Activated naive CD8-positive, alpha-beta T cell treated with anti-CD3 and anti-CD28 coated beads for 36 hours (primary cell): ENCODE measurements at regions not wholly inside any gene's neighbourhood (a gene's known extent, or its start where the extent isn't known, plus 50 kb on each side); places are given as distances from the start of the nearest gene placed in this dataset.
A peak's percentile ranks its signal among the peaks of the same experiment; 100 is the strongest.
"Not testable (repeated sequence)": the region's sequence is repeated elsewhere in the genome, so short reads cannot be mapped to it uniquely, and the experiment has no call there.

Source experiments
- DNase-seq: peaks from one replicate; pipeline ENCODE4 v3.0.0; 2021
- H3K27ac Mint-ChIP-seq: one replicate; pipeline ENCODE4 v1.8.0; 2022; ENCODE audit warnings: mild to moderate bottlenecking, moderate library complexity, mixed read lengths
- H3K27me3 Mint-ChIP-seq: one replicate; pipeline ENCODE4 v1.8.0; 2022; ENCODE audit warnings: mild to moderate bottlenecking, mixed read lengths
- H3K36me3 Mint-ChIP-seq: one replicate; pipeline ENCODE4 v1.8.0; 2021; ENCODE audit warnings: mild to moderate bottlenecking, mixed read lengths
- H3K4me1 Mint-ChIP-seq: one replicate; pipeline ENCODE4 v1.8.0; 2021; ENCODE audit warnings: mixed read lengths
- H3K4me3 Mint-ChIP-seq: one replicate; pipeline ENCODE4 v1.8.0; 2022; ENCODE audit warnings: mild to moderate bottlenecking, moderate library complexity, mixed read lengths
- H3K9me3 Mint-ChIP-seq: one replicate; pipeline ENCODE4 v1.8.0; 2022; ENCODE audit warnings: mixed read lengths

DNA sequence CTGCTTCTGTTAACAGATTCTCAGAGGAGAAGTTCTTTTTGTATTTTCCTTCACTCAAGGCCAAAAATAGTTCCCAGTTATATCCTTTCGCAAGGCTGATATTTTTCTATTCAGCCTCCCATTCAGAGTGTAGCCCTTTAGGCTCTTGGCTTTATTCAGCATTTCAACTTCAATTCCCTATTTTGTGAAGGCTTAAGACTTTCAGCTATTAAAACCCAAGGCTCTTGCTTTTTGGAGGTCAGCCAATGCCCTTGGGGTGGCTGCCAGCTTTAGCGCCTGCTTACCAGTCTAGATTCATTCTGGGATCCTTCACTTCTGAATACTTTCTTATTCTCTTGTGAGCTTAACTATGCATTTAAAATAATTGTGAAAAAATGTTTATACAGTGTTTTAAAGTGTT is 57.3 kb upstream of the ADGRA3 start:
- no peak overlapping the region for H3K4me3 Mint-ChIP-seq
- H3K27ac Mint-ChIP-seq, result no peak overlapping the region
- H3K27me3 Mint-ChIP-seq, result no peaks in the 10 kb centered on the region
- peaks cover 1% of the 10 kb centered on the region for H3K36me3 Mint-ChIP-seq
- DNase-seq, result no peak
- peaks cover 17% of the 10 kb centered on the region for H3K9me3 Mint-ChIP-seq
- no peaks in the 10 kb centered on the region for H3K4me1 Mint-ChIP-seq

DNA sequence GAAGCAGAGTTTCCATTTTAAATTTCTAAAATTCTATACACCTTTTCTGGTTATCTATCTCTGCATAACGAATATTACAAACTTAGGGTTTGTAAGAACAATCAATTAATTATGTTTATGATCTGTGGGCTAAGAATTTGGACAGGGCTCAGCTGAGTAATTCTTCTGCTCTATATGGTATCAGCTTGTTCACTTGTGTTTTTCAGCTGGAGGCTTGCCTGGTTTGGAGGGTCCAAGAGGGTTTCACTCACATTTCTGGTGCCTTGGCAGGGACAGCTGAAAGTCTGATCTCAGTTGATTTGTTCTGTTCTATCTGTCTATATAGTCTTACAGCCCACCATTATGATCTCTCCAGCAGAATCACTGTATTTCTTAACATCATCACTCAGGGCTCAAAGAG is 57.8 kb upstream of the ADGRA3 start:
- no peak for DNase-seq
- no peak overlapping the region for H3K27ac Mint-ChIP-seq
- no peak overlapping the region for H3K4me3 Mint-ChIP-seq
- H3K4me1 Mint-ChIP-seq, result no peaks in the 10 kb centered on the region
- H3K27me3 Mint-ChIP-seq, result no peaks in the 10 kb centered on the region
- peaks cover 1% of the 10 kb centered on the region for H3K36me3 Mint-ChIP-seq
- peaks cover 17% of the 10 kb centered on the region for H3K9me3 Mint-ChIP-seq

DNA sequence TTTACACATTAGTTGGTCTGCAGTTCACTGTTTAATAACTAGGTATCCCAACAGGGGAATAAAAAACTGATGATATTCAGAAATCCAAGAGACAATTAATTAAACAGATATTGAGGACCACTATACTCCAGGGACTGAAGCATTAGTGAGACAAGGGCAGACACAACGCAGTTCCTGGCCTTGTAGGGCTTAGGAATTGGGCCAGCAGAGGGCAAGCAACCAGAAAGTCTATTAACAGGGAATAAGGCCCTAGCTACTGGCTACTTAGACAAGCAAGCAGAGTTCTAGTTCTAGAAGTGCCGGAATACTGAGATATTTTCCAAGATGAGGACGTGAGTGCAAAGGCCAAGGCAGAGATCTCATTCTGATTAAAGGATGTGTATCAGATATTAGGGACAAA is 58.6 kb upstream of the ADGRA3 start:
- H3K27ac Mint-ChIP-seq, result no peak overlapping the region
- no peaks in the 10 kb centered on the region for H3K27me3 Mint-ChIP-seq
- peaks cover 1% of the 10 kb centered on the region for H3K36me3 Mint-ChIP-seq
- no peak overlapping the region for H3K4me3 Mint-ChIP-seq
- peaks cover 16% of the 10 kb centered on the region for H3K9me3 Mint-ChIP-seq
- no peaks in the 10 kb centered on the region for H3K4me1 Mint-ChIP-seq
- no peak for DNase-seq

DNA sequence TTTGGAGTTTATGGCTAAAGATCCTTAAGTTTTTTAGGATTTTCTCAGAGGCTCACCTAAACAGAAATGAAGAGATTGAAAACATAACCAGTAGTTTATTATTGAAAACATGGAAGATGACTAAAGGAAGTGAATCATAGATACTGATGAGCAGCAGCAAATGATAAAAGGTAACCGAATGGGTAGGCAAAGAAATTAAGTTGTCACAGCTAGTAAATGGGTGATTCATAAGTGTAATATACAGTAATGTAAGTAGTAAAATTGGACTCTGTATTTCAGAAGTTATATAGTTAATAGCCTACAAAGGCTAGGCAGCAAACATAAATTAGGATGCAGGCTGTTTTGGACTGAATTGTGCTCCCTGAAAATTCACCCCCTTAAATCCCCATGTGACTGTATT is 59.0 kb upstream of the ADGRA3 start:
- peaks cover 13% of the 10 kb centered on the region for H3K9me3 Mint-ChIP-seq
- no peak overlapping the region for H3K4me3 Mint-ChIP-seq
- peaks cover under 1% of the 10 kb centered on the region for H3K36me3 Mint-ChIP-seq
- DNase-seq, result no peak
- no peaks in the 10 kb centered on the region for H3K4me1 Mint-ChIP-seq
- H3K27me3 Mint-ChIP-seq, result no peaks in the 10 kb centered on the region
- H3K27ac Mint-ChIP-seq, result no peak overlapping the region

DNA sequence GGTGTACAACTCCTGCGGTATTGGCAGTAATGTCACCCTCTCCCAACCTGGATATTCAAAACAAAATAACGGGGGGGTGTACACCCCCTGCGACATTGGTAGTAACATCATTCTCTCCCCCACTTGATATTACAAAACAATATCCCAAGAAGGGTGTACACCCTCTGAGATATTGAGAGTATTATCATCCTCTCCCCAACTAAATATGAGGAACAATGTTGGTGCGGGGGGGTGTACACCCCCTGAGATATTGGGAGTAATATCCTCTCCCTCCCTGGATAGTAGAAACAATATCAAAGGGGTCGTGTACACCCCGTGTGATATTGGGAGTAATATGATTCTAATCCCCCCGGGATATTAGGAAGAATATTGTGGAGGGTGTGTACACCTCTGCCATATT is 71.4 kb upstream of the ADGRA3 start:
- H3K9me3 Mint-ChIP-seq, result no peaks in the 10 kb centered on the region

DNA sequence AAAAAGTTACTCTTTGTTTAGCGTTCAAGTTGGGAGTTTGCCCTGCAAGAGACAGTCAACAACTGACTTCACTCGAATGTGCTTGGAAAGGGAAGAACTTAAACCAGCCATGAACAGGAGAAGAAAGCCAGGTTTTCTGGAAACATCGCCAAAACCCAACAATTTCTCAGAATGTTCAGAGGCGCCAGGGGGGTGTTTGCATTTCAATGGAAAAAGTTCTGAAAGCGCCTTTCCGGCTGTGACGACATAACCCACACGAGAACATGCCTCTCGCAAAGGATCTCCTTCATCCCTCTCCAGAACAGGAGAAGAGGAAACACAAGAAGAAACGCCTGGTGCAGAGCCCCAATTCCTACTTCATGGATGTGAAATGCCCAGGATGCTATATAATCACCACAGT is 78.1 kb upstream of the ADGRA3 start:
- no peak overlapping the region for H3K27ac Mint-ChIP-seq
- H3K36me3 Mint-ChIP-seq, result no peaks in the 10 kb centered on the region
- DNase-seq, result no peak
- no peaks in the 10 kb centered on the region for H3K9me3 Mint-ChIP-seq
- no peaks in the 10 kb centered on the region for H3K27me3 Mint-ChIP-seq
- H3K4me3 Mint-ChIP-seq, result no peak overlapping the region
- H3K4me1 Mint-ChIP-seq, result peaks cover 2% of the 10 kb centered on the region

More for the DNA sequence above, 71.4 kb upstream of the ADGRA3 start:
- Mint-ChIP-seq H3K27ac (no peak overlapping the region), H3K27me3 (no peaks in the 10 kb centered on the region), H3K36me3 (no peaks in the 10 kb centered on the region), H3K4me1 (no peaks in the 10 kb centered on the region), H3K4me3 (no peak overlapping the region)
- no peak for DNase-seq

DNA sequence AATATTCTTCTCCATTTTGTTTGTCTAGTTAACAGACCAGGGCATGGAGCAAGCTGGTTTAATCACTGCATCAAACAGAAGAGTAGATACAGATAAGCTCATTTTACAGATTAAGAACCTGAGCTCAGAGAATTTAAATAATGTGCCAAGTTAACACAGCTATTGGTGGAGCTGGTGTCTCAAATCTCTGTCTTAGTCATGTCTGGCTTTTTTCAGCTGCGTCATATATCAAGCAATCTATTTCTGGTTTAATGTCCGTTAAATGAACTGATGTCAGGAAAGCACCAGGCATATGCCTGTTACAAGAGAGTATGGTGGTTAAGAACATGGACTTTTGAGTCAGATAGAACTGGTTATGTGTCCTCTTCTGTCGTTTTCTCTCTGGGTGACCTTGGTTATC is 79.8 kb upstream of the ADGRA3 start:
- Mint-ChIP-seq H3K4me1 (peaks cover 4% of the 10 kb centered on the region), H3K4me3 (no peak overlapping the region), H3K9me3 (no peaks in the 10 kb centered on the region), H3K36me3 (no peaks in the 10 kb centered on the region), H3K27me3 (no peaks in the 10 kb centered on the region), H3K27ac (no peak overlapping the region)
- DNase-seq, result no peak

DNA sequence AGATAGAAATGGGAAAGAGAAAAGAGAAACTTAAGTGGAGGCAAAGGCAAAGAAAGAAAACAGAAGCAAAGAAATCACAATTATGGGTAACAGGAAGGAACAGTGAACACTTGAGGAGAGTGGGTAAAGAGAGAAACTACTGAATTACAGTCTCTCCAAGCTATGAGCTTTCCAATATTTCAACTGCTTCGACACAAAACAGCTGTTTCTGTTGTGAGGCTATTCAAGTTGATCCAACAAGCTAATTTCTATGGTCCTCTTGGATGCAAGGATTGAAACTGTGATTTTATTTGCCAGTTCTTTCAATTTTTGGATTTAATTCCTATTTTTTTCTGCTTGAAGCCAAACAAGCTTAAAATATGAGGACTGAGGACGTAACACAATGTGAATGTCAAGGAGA is 80.5 kb upstream of the ADGRA3 start:
- H3K4me1 Mint-ChIP-seq, result peaks cover 4% of the 10 kb centered on the region
- H3K27ac Mint-ChIP-seq, result no peak overlapping the region
- H3K36me3 Mint-ChIP-seq, result no peaks in the 10 kb centered on the region
- no peaks in the 10 kb centered on the region for H3K27me3 Mint-ChIP-seq
- H3K4me3 Mint-ChIP-seq, result no peak overlapping the region
- H3K9me3 Mint-ChIP-seq, result no peaks in the 10 kb centered on the region
- no peak for DNase-seq

DNA sequence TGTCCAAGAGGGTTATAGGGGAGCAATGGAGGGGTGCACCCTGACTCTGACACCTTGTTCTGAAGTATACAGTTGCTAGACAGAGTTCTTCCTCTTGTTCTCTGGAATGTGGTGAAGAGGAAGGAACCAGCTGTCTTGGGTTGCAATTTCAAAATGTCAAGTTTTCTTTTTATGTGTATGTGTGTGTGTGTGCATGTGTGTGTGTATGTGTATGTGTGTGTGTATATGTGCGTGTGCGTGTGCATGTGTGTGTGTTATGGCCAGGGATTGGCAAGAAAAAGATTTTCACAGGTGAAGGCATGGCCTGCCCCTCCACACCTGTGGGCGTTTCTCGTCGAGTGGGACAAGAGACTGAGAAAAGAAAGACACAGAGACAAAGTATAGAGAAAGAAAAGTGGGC is 81.6 kb upstream of the ADGRA3 start:
- Mint-ChIP-seq H3K9me3 (no peaks in the 10 kb centered on the region), H3K4me1 (peaks cover 4% of the 10 kb centered on the region), H3K36me3 (no peaks in the 10 kb centered on the region), H3K27ac (no peak overlapping the region), H3K27me3 (no peaks in the 10 kb centered on the region), H3K4me3 (no peak overlapping the region)
- DNase-seq, result no peak

DNA sequence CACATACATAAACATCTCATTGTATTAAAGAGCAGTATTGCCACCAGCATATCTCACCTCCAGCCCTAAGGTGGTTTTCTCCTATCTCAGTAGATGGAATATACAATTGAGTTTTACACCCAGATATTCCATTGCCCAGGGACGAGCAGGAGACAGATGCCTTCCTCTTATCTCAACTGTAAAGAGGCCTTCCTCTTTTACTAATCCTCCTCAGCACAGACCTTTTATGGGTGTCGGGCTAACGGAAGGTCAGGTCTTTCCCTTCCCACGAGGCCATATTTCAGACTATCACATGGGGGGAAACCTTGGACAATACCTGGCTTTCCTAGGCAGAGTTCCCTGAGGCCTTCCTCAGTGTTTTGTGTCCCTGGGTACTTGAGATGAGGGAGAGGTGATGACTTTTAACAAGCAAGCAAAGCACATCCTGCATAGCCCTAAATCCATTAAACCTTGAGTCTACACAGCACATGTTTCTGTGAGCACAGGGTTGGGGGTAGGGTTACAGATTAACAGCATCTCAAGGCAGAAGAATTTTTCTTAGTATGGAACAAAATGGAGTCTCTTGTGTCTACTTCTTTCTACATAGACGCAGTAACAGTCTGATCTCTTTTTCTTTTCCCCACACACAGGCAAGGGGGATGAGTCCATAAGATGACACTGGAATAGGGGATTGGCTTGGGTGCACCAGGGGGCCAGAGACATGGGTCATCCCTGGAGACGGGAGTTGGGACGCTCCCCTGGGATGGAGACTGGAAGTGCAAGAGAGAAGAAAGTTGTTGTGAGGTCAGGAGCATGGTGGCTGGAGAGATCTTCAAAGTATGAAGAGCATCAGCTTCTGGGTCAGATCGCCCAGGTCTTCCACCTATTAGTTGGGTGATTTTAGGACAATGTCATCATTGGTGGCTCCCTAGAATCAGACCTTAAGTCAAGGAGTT is 82.5 kb upstream of the ADGRA3 start:
- not testable (repeated sequence) for H3K4me3 Mint-ChIP-seq, H3K27me3 Mint-ChIP-seq, DNase-seq, H3K9me3 Mint-ChIP-seq, H3K4me1 Mint-ChIP-seq, H3K27ac Mint-ChIP-seq, H3K36me3 Mint-ChIP-seq

DNA sequence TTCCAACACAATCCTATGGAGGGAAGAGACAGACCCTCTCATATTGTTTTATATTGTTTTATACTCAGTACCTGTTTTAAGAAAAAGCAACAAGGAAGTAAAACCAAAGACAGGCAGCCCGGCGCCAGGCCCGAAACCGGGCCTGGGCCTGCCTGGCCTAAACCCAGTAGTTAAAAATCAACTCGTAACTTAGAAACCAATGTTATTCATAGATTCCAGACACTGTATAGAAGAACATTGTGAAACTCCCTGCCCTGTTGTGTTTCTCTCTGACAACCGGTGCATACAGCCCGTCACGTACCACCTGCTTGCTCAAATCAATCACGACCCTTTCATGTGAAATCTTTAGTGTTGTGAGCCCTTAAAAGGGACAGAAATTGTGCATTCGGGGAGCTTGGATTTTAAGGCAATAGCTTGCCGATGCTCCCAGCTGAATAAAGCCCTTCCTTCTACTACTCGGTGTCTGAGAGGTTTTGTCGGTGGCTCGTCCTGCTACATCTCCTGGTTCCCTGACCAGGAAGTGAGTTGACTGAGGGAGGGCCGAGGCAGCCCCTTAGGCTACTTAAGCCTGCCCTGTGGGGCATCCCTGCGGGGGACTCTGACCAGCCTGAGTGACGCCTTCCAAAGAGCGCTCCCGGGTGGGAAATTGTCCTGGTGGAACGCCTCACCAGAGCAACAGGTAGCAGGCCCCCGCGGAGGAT is 83.5 kb upstream of the ADGRA3 start:
- not testable (repeated sequence) for H3K27ac Mint-ChIP-seq, H3K4me1 Mint-ChIP-seq, DNase-seq, H3K4me3 Mint-ChIP-seq, H3K36me3 Mint-ChIP-seq, H3K27me3 Mint-ChIP-seq, H3K9me3 Mint-ChIP-seq

DNA sequence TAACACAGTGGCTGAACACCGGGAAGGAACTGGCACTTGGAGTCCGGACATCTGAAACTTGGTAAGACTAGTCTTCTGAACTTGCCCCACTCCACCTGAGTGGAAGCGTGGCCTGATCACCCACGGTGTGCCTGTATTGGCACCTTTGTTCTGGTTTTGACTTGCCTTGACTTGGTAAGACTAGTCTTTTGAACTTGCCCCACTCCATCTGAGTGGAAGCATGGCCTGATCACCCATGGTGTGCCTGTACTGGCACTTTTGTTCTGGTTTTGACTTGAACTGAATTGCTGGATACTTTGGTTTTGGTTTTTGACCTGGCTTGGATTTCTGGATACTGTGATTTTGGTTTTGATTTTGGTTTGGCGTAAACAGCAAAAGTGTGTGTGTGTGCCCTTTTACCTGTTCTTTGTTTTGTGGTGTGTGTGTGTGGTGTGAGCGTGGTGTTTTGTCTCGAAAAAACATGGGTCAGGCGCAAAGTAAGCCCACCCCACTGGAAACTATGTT is 84.1 kb upstream of the ADGRA3 start:
- H3K36me3 Mint-ChIP-seq, H3K4me3 Mint-ChIP-seq, H3K27me3 Mint-ChIP-seq, H3K9me3 Mint-ChIP-seq, DNase-seq, H3K4me1 Mint-ChIP-seq, H3K27ac Mint-ChIP-seq: not testable (repeated sequence)

DNA sequence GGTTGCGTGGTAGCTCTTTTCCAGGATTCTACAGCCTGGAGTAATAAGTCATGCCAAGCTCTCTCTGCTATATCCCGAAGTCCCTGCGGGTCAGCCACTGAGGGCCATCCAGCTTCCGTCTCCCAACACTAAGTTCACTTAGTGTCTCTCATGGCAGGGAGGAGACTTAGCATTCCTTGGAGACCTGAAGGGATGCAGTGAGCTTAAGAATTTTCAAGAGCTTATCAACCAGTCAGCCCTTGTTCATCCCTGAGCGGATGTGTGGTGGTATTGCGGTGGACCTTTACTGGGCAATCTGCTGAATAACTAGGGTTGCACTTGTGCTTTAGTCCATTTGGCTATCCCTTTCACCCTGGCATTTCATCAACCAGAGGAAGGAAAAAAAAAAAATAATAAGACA is 85.8 kb upstream of the ADGRA3 start:
- H3K27me3 Mint-ChIP-seq, H3K4me1 Mint-ChIP-seq, H3K4me3 Mint-ChIP-seq, H3K9me3 Mint-ChIP-seq, DNase-seq, H3K36me3 Mint-ChIP-seq, H3K27ac Mint-ChIP-seq: not testable (repeated sequence)

DNA sequence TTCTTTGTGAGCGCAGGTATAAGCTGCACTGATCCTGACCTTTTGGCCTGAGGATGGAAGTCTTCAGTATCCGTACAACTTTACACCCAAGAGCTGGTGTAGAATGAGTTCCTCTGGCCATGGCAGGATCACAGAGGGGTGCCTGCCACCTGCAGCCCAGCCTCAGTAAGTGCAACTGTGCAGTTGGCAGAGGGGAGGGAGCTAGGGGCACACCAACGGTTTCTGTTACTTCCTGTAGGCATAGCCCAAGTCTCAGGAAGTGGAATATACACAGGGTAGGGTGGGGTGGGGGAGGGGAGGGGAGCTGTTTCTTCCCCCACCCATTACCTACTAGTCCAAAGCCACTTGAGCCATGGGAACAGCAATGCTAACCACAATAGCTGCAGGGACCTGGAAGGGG is 85.4 kb upstream of the GBA3 start:
- no peaks in the 10 kb centered on the region for H3K27me3 Mint-ChIP-seq
- no peak overlapping the region for H3K27ac Mint-ChIP-seq
- peak; percentile 61 for DNase-seq
- peaks cover 1% of the 10 kb centered on the region for H3K36me3 Mint-ChIP-seq
- peaks cover 5% of the 10 kb centered on the region for H3K9me3 Mint-ChIP-seq
- H3K4me1 Mint-ChIP-seq, result peaks cover 27% of the 10 kb centered on the region
- no peak overlapping the region for H3K4me3 Mint-ChIP-seq

DNA sequence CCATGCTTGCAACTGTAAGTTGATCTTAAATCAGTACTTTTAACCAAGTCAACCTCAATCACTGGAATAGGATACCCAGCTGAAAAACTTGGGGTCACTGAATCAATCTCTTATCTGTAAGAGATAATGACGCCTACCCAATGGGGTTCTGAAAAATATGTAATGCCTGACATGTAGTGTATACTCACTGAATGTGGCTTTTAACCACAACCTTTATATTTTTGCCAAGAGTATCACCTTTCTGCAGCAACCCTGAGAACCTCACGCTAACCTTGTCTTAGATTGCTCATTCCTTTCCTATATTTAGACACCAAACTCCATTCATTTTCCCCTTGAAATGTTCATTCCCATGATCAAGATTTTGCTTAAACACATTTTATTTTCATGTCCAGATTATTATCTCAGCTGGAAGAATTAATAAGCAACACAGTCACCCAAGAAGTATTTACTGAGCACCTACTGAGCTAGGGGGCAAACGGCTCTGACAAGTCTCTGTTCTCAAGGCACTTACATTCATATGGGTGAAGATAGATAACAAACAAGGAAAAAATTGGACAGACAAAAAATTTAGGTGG is 82.7 kb upstream of the GBA3 start:
- H3K4me3 Mint-ChIP-seq, DNase-seq, H3K36me3 Mint-ChIP-seq, H3K27me3 Mint-ChIP-seq, H3K9me3 Mint-ChIP-seq: not testable (repeated sequence)
- Mint-ChIP-seq H3K4me1 (peaks cover 27% of the 10 kb centered on the region), H3K27ac (peak overlapping the region; percentile 12)
